ENCODE measurements at regions not wholly inside any gene's neighbourhood (a gene's known extent, or its start where the extent isn't known, plus 50 kb on each side); places are given as distances from the start of the nearest gene placed in this dataset.

DNA sequence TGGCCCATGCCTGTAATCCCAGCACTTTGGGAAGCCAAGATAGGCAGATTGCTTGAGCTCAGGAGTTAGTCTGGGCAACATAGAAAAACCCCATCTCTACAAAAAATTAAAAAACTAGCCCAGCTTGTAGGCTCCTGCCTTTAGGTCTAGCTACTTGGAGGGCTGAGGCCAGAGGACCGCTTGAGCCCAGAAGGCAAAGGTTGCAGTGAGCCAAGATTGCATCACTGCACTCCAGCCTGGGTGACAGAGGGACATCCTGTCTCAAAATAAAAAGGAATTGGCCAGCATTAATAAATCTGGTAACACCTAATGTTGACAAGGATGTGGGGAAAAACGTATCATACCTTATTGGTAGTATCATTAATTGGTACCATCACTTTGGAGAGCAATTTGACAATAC is 396.2 kb downstream of the PLPP3 start:
- H3K56ac ChIP-seq (replicated peaks; ENCODE audit: insufficient read length, low read depth, low read length) = no peak overlapping the region
- H3K4me1 ChIP-seq (replicated peaks in 1 of 4; ENCODE audit: control insufficient read depth in 3 of 4, insufficient read depth in 4 of 4, low read length in 3 of 4) = peaks cover 0 to 6% (median 1%) of the 10 kb centered on the region in 4 experiments; a peak in 4 of 7 replicates
- no peak overlapping the region for H3K9ac ChIP-seq (replicated peaks in 1 of 4; ENCODE audit: extremely low read depth in 1 of 4, low read depth in 3 of 4, low read length in 3 of 4)
- H3K14ac ChIP-seq (ENCODE audit: insufficient read length) = no peak overlapping the region
- no peak overlapping the region for H4K8ac ChIP-seq (ENCODE audit: extremely low read depth, insufficient read depth, low read length)
- no peak overlapping the region for H2BK12ac ChIP-seq (ENCODE audit: low read depth, low read length)
- no peaks in the 10 kb centered on the region for H3K79me1 ChIP-seq (ENCODE audit: low read depth, low read length)
- CTCF ChIA-PET (ENCODE audit: partially characterized antibody) = interaction anchor here (0.7 kb wide), 1 partner anchor 832 kb away, joined by 3 read pairs; no protein-coding TSS in a partner anchor
- no peak overlapping the region for H2BK20ac ChIP-seq (ENCODE audit: low read length)
- DNase-seq (ENCODE audit: low read depth in 1 of 2, low spot score in 2 of 2) (no peak), FAIRE-seq (no peak)
- no peak overlapping the region for H3K18ac ChIP-seq (ENCODE audit: extremely low read depth, low read length)
- POLR2A ChIA-PET (ENCODE audit: partially characterized antibody) = no interaction called here
- H2AFZ ChIP-seq (ENCODE audit: low read length) = no peak overlapping the region
- H3K79me2 ChIP-seq (ENCODE audit: control insufficient read depth in 1 of 2, insufficient read depth in 2 of 2, low read length in 2 of 2) = no peaks in the 10 kb centered on the region
- WGBS, 2 experiments (ENCODE audit: extremely low coverage in 1 of 2, insufficient coverage in 1 of 2, insufficient read length in 1 of 2, insufficient replicate concordance in 2 of 2, low coverage in 1 of 2, low lambda C conversion rate in 2 of 2, missing lambda C conversion rate in 1 of 2) = 86% methylated on average over 2 of the region's 2 CpGs; no CpG with 5 or more reads in 1 of the 2 experiments
- H3K36me3 ChIP-seq (ENCODE audit: control insufficient read depth in 2 of 4, insufficient read depth in 4 of 4, low read length in 3 of 4) = no peaks in the 10 kb centered on the region
- H3K4me3 ChIP-seq (ENCODE audit: extremely low read depth in 1 of 4, insufficient read depth in 2 of 4, low read depth in 3 of 4, low read length in 4 of 4) = no peak overlapping the region
- H3K27ac ChIP-seq (ENCODE audit: low read depth, low read length) = no peak overlapping the region
- no peaks in the 10 kb centered on the region for H4K20me1 ChIP-seq (replicated peaks in 1 of 2; ENCODE audit: control insufficient read depth in 1 of 2, insufficient read depth in 2 of 2, low read length in 2 of 2)
- no peak overlapping the region for H3K4ac ChIP-seq (replicated peaks; ENCODE audit: insufficient read length, low read depth, low read length)
- no peak overlapping the region for H3K4me2 ChIP-seq (ENCODE audit: insufficient read depth in 1 of 2, low read depth in 2 of 2, low read length in 2 of 2)
- no peak overlapping the region for H2AK5ac ChIP-seq (ENCODE audit: low read depth, low read length)
- H3K23ac ChIP-seq (ENCODE audit: insufficient read length) = no peak overlapping the region
- no peak overlapping the region for H2BK120ac ChIP-seq (replicated peaks; ENCODE audit: low read depth, low read length)
- H2BK15ac ChIP-seq (ENCODE audit: low read length) = no peak overlapping the region
- no peak overlapping the region for H4K5ac ChIP-seq (ENCODE audit: insufficient read length, low read depth, low read length)
- no peaks in the 10 kb centered on the region for H3K27me3 ChIP-seq (replicated peaks in 1 of 4; ENCODE audit: control insufficient read depth in 3 of 4, extremely low read depth in 1 of 4, insufficient read depth in 3 of 4, low read length in 3 of 4)
- no peaks in the 10 kb centered on the region for H3K23me2 ChIP-seq (ENCODE audit: low read depth, low read length)
- H3K9me3 ChIP-seq (ENCODE audit: insufficient read depth in 2 of 2, low read depth in 1 of 2, low read length in 1 of 2) = no peaks in the 10 kb centered on the region
- no peak overlapping the region for H2BK5ac ChIP-seq (ENCODE audit: low read depth, low read length)
- no peak overlapping the region for H4K91ac ChIP-seq (replicated peaks; ENCODE audit: insufficient read length, low read length)
- no peak for TF ChIP-seq HDAC2 (IDR thresholded peaks at IDR 0.05; ENCODE audit: borderline replicate concordance in 1 of 2, low read depth in 2 of 2, low read length in 2 of 2)
- TF ChIP-seq EZH2 (IDR thresholded peaks at IDR 0.05; ENCODE audit: low read depth, low read length, severe bottlenecking) = no peak
- TF ChIP-seq TEAD4 (IDR thresholded peaks at IDR 0.05; ENCODE audit: low read depth, low read length) = no peak
- TF ChIP-seq SIX5 (IDR thresholded peaks at IDR 0.05; ENCODE audit: low read depth, low read length) = no peak
- TF ChIP-seq SP4 (IDR thresholded peaks at IDR 0.05; ENCODE audit: low read length) = no peak
- TF ChIP-seq BCL11A (IDR thresholded peaks at IDR 0.05; ENCODE audit: low read depth in 2 of 2, low read length in 2 of 2) = no peak
- no peak for TF ChIP-seq GTF2F1 (IDR thresholded peaks at IDR 0.05; ENCODE audit: borderline replicate concordance, low read depth, low read length)
- TF ChIP-seq RAD21 (IDR thresholded peaks at IDR 0.05 in 1 of 2, conservative IDR thresholded peaks at IDR 0.05 in 1 of 2; ENCODE audit: low read depth in 2 of 2, low read length in 2 of 2) = no peak
- TF ChIP-seq JUN (IDR thresholded peaks at IDR 0.05; ENCODE audit: low read depth, low read length) = no peak
- no peak for TF ChIP-seq CHD1 (IDR thresholded peaks at IDR 0.05; ENCODE audit: low read depth, low read length)
- TF ChIP-seq SP1 (IDR thresholded peaks at IDR 0.05; ENCODE audit: low read depth, low read length) = no peak
- TF ChIP-seq EGR1 (IDR thresholded peaks at IDR 0.05; ENCODE audit: borderline replicate concordance, low read depth, low read length) = no peak
- no peak for TF ChIP-seq PHF8 (conservative IDR thresholded peaks at IDR 0.05; ENCODE audit: low read depth, low read length)
- TF ChIP-seq ASH2L (IDR thresholded peaks at IDR 0.05; ENCODE audit: low read length) = no peak
- TF ChIP-seq SAP30 (IDR thresholded peaks at IDR 0.05; ENCODE audit: insufficient read depth, insufficient replicate concordance, low read length) = no peak
- TF ChIP-seq POLR2A (IDR thresholded peaks at IDR 0.05; ENCODE audit: control extremely low read depth in 1 of 2, low read depth in 2 of 2, low read length in 2 of 2) = no peak
